HEK293 (cell line): ENCODE measurements at regions not wholly inside any gene's neighbourhood (a gene's known extent, or its start where the extent isn't known, plus 50 kb on each side); places are given as distances from the start of the nearest gene placed in this dataset.

Experiments
- CTCF ChIA-PET: fragments of 350-600 bp; formaldehyde crosslinking; extraction: SDS; loops from one replicate; lab custom pipeline; 2021; ENCODE audit warnings: antibody characterized with exemption; lab: Yijun Ruan, JAX
- POLR2A ChIA-PET: fragments of 300-600 bp; formaldehyde crosslinking; extraction: SDS; loops from one replicate; lab custom pipeline; 2020; ENCODE audit warnings: antibody characterized with exemption, inconsistent platforms; lab: Yijun Ruan, JAX
- H3K27ac ChIP-seq: fragments of 200-500 bp; sonication (Bioruptor generic); 2 replicates; pipeline ENCODE4 v1.5.1; 2014; ENCODE audit warnings: low read depth, low read length, control low read depth, inconsistent platforms; ENCODE audit errors: extremely low read depth
- H3K36me3 ChIP-seq, 2 experiments: fragments of 200-500 bp in 1 of 2; sonication (Bioruptor generic) in 1 of 2; 1 replicate in 1 of 2; 2 replicates in 1 of 2; pipeline ENCODE4 v1.5.1; 2014 to 2017; ENCODE audit warnings: inconsistent platforms in 2 of 2, low read length in 2 of 2; ENCODE audit not compliant: control insufficient read depth in 2 of 2, insufficient read depth in 1 of 2
- H3K4me1 ChIP-seq: fragments of 200-500 bp; sonication (Bioruptor generic); 2 replicates; pipeline ENCODE4 v1.5.1; 2014; ENCODE audit warnings: mild to moderate bottlenecking, low read length, inconsistent platforms; ENCODE audit not compliant: control insufficient read depth, insufficient read depth
- H3K4me3 ChIP-seq: 2 replicates; pipeline ENCODE4 v1.5.1; 2011; ENCODE audit warnings: low read depth, mild to moderate bottlenecking, control low read depth, low read length, moderate library complexity
- H3K9me3 ChIP-seq: fragments of 200-500 bp; sonication (Bioruptor generic); 2 replicates; pipeline ENCODE4 v1.5.1; 2014; ENCODE audit warnings: low read depth, low read length, inconsistent platforms; ENCODE audit not compliant: control insufficient read depth, insufficient read depth
- FEZF1 ChIP-seq: fragments of 450-650 bp; formaldehyde crosslinking; IDR thresholded peaks from 2 replicates; pipeline ENCODE4 v1.5.1; 2016; ENCODE audit warnings: missing biosample characterization, missing genetic modification characterization
- GLIS2 ChIP-seq: fragments of 450-650 bp; formaldehyde crosslinking; IDR thresholded peaks from 2 replicates; pipeline ENCODE4 v1.5.1; 2016; ENCODE audit warnings: missing biosample characterization, missing genetic modification characterization
- KLF7 ChIP-seq: fragments of 450-650 bp; formaldehyde crosslinking; IDR thresholded peaks from 2 replicates; pipeline ENCODE4 v1.5.1; 2016; ENCODE audit warnings: missing biosample characterization, missing genetic modification characterization, borderline replicate concordance
- SETDB1 ChIP-seq: IDR thresholded peaks from one replicate; pipeline ENCODE4 v1.6.1; 2017; ENCODE audit warnings: mild to moderate bottlenecking, low read length, moderate library complexity, mixed read lengths; ENCODE audit not compliant: insufficient read length
- ZBTB8A ChIP-seq: fragments of 450-650 bp; formaldehyde crosslinking; IDR thresholded peaks from 2 replicates; pipeline ENCODE4 v1.5.1; 2016; ENCODE audit warnings: missing biosample characterization, missing genetic modification characterization
- ZNF138 ChIP-seq: fragments of 450-650 bp; formaldehyde crosslinking; IDR thresholded peaks from 2 replicates; pipeline ENCODE4 v1.5.1; 2016; ENCODE audit warnings: missing biosample characterization, missing genetic modification characterization, borderline replicate concordance
- ZNF174 ChIP-seq: fragments of 450-650 bp; formaldehyde crosslinking; IDR thresholded peaks from 2 replicates; pipeline ENCODE4 v1.5.0; 2017; ENCODE audit warnings: missing biosample characterization, mild to moderate bottlenecking, missing genetic modification characterization
- ZNF2 ChIP-seq: fragments of 450-650 bp; formaldehyde crosslinking; IDR thresholded peaks from 2 replicates; pipeline ENCODE4 v1.5.1; 2016; ENCODE audit warnings: missing biosample characterization, missing genetic modification characterization
- ZNF214 ChIP-seq: fragments of 450-650 bp; formaldehyde crosslinking; IDR thresholded peaks from 2 replicates; pipeline ENCODE4 v1.5.1; 2017; ENCODE audit warnings: missing biosample characterization, mild to moderate bottlenecking, missing genetic modification characterization, borderline replicate concordance
- ZNF391 ChIP-seq: fragments of 450-650 bp; formaldehyde crosslinking; IDR thresholded peaks from 2 replicates; pipeline ENCODE4 v1.5.1; 2016; ENCODE audit warnings: low read depth, missing biosample characterization, missing genetic modification characterization, borderline replicate concordance
- ZNF555 ChIP-seq: fragments of 450-650 bp; formaldehyde crosslinking; conservative IDR thresholded peaks from 2 replicates; pipeline ENCODE4 v1.5.1; 2017; ENCODE audit warnings: missing biosample characterization, mild to moderate bottlenecking, missing genetic modification characterization, inconsistent platforms
- ZNF610 ChIP-seq: fragments of 450-650 bp; formaldehyde crosslinking; IDR thresholded peaks from 2 replicates; pipeline ENCODE4 v1.5.1; 2016; ENCODE audit warnings: missing biosample characterization, missing genetic modification characterization, borderline replicate concordance
- ZNF629 ChIP-seq: fragments of 450-650 bp; formaldehyde crosslinking; IDR thresholded peaks from 2 replicates; pipeline ENCODE4 v1.5.1; 2017; ENCODE audit warnings: missing biosample characterization, missing genetic modification characterization
- ZNF777 ChIP-seq: fragments of 450-650 bp; formaldehyde crosslinking; IDR thresholded peaks from 2 replicates; pipeline ENCODE4 v1.5.1; 2017; ENCODE audit warnings: missing biosample characterization, missing genetic modification characterization, borderline replicate concordance
- ZNF791 ChIP-seq: fragments of 450-650 bp; formaldehyde crosslinking; IDR thresholded peaks from 2 replicates; pipeline ENCODE4 v1.5.1; 2016; ENCODE audit warnings: missing biosample characterization, missing genetic modification characterization
- ZNF792 ChIP-seq: fragments of 450-650 bp; formaldehyde crosslinking; IDR thresholded peaks from 2 replicates; pipeline ENCODE4 v1.5.1; 2016; ENCODE audit warnings: missing biosample characterization, missing genetic modification characterization
- ZSCAN23 ChIP-seq: fragments of 450-650 bp; formaldehyde crosslinking; IDR thresholded peaks from 2 replicates; pipeline ENCODE4 v1.5.1; 2016; ENCODE audit warnings: missing biosample characterization, missing genetic modification characterization
- TF ChIP-seq, protein P1 (sequence below): fragments of 450-650 bp; formaldehyde crosslinking; IDR thresholded peaks from 2 replicates; pipeline ENCODE4 v1.5.1; 2016; ENCODE audit warnings: missing biosample characterization, missing genetic modification characterization
- TF ChIP-seq, protein P2 (sequence below): fragments of 450-650 bp; formaldehyde crosslinking; optimal IDR thresholded peaks from 2 replicates; pipeline ENCODE3; 2016; ENCODE audit warnings: missing biosample characterization, mild to moderate bottlenecking, missing genetic modification characterization
- TF ChIP-seq, protein P3 (sequence below): fragments of 450-650 bp; formaldehyde crosslinking; IDR thresholded peaks from 2 replicates; pipeline ENCODE4 v1.5.1; 2017; ENCODE audit warnings: missing biosample characterization, missing genetic modification characterization
- TF ChIP-seq, protein P4 (sequence below): fragments of 450-650 bp; formaldehyde crosslinking; IDR thresholded peaks from 2 replicates; pipeline ENCODE4 v1.5.1; 2016; ENCODE audit warnings: missing biosample characterization, missing genetic modification characterization

DNA sequence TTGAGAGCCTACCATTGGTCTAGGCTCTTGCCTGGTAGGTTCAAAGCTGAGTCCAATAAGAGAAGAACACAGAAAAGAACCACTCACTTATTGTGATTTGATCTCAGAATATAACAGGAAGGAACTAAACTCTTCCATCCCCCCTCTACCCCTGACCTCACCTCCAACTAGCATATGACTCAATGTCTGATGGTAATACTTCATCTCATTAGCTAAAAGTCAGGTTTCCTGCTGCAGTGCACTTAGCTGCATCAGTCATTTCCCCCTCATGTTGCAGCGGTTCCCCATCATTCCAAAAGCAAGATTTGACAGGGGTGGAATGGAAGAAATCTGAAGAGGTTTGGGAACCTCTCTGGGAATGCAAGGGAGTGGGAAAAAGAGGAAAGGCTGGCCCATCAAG lies 289.5 kb downstream of the SMARCA1 start:
- H3K9me3 ChIP-seq: no peaks in the 10 kb centered on the region
- no peaks in the 10 kb centered on the region for H3K4me1 ChIP-seq
- TF ChIP-seq, protein P1, sequence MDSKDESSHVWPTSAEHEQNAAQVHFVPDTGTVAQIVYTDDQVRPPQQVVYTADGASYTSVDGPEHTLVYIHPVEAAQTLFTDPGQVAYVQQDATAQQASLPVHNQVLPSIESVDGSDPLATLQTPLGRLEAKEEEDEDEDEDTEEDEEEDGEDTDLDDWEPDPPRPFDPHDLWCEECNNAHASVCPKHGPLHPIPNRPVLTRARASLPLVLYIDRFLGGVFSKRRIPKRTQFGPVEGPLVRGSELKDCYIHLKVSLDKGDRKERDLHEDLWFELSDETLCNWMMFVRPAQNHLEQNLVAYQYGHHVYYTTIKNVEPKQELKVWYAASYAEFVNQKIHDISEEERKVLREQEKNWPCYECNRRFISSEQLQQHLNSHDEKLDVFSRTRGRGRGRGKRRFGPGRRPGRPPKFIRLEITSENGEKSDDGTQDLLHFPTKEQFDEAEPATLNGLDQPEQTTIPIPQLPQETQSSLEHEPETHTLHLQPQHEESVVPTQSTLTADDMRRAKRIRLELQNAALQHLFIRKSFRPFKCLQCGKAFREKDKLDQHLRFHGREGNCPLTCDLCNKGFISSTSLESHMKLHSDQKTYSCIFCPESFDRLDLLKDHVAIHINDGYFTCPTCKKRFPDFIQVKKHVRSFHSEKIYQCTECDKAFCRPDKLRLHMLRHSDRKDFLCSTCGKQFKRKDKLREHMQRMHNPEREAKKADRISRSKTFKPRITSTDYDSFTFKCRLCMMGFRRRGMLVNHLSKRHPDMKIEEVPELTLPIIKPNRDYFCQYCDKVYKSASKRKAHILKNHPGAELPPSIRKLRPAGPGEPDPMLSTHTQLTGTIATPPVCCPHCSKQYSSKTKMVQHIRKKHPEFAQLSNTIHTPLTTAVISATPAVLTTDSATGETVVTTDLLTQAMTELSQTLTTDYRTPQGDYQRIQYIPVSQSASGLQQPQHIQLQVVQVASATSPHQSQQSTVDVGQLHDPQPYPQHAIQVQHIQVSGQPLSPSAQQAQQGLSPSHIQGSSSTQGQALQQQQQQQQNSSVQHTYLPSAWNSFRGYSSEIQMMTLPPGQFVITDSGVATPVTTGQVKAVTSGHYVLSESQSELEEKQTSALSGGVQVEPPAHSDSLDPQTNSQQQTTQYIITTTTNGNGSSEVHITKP (tag by site-specific recombination): no peak
- TF ChIP-seq GLIS2 (tag by site-specific recombination): no peak
- TF ChIP-seq, protein P2, sequence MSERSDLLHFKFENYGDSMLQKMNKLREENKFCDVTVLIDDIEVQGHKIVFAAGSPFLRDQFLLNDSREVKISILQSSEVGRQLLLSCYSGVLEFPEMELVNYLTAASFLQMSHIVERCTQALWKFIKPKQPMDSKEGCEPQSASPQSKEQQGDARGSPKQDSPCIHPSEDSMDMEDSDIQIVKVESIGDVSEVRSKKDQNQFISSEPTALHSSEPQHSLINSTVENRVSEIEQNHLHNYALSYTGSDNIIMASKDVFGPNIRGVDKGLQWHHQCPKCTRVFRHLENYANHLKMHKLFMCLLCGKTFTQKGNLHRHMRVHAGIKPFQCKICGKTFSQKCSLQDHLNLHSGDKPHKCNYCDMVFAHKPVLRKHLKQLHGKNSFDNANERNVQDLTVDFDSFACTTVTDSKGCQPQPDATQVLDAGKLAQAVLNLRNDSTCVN: no peak
- no peak for TF ChIP-seq ZSCAN23 (tag by site-specific recombination)
- TF ChIP-seq ZNF791: no peak
- TF ChIP-seq ZNF792 (tag by site-specific recombination): no peak
- TF ChIP-seq ZNF629 (tag by site-specific recombination): no peak
- TF ChIP-seq, protein P3, sequence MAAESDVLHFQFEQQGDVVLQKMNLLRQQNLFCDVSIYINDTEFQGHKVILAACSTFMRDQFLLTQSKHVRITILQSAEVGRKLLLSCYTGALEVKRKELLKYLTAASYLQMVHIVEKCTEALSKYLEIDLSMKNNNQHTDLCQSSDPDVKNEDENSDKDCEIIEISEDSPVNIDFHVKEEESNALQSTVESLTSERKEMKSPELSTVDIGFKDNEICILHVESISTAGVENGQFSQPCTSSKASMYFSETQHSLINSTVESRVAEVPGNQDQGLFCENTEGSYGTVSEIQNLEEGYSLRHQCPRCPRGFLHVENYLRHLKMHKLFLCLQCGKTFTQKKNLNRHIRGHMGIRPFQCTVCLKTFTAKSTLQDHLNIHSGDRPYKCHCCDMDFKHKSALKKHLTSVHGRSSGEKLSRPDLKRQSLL (tag by site-specific recombination): no peak
- TF ChIP-seq ZNF610 (tag by site-specific recombination): no peak
- TF ChIP-seq ZBTB8A (tag by site-specific recombination): no peak
- TF ChIP-seq, protein P4, sequence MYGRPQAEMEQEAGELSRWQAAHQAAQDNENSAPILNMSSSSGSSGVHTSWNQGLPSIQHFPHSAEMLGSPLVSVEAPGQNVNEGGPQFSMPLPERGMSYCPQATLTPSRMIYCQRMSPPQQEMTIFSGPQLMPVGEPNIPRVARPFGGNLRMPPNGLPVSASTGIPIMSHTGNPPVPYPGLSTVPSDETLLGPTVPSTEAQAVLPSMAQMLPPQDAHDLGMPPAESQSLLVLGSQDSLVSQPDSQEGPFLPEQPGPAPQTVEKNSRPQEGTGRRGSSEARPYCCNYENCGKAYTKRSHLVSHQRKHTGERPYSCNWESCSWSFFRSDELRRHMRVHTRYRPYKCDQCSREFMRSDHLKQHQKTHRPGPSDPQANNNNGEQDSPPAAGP (tag by site-specific recombination): no peak
- TF ChIP-seq ZNF777 (tag by site-specific recombination): no peak
- TF ChIP-seq ZNF174 (tag by site-specific recombination): no peak
- no peak for TF ChIP-seq ZNF2 (tag by site-specific recombination)
- no peak for TF ChIP-seq ZNF555
- no peak overlapping the region for H3K27ac ChIP-seq
- no peaks in the 10 kb centered on the region for H3K36me3 ChIP-seq
- ChIA-PET POLR2A (no interaction called here), CTCF (interaction anchor here (0.6 kb wide), 1 partner anchor 305 kb away, joined by 3 read pairs; no protein-coding TSS in a partner anchor)
- H3K4me3 ChIP-seq: no peak overlapping the region

DNA sequence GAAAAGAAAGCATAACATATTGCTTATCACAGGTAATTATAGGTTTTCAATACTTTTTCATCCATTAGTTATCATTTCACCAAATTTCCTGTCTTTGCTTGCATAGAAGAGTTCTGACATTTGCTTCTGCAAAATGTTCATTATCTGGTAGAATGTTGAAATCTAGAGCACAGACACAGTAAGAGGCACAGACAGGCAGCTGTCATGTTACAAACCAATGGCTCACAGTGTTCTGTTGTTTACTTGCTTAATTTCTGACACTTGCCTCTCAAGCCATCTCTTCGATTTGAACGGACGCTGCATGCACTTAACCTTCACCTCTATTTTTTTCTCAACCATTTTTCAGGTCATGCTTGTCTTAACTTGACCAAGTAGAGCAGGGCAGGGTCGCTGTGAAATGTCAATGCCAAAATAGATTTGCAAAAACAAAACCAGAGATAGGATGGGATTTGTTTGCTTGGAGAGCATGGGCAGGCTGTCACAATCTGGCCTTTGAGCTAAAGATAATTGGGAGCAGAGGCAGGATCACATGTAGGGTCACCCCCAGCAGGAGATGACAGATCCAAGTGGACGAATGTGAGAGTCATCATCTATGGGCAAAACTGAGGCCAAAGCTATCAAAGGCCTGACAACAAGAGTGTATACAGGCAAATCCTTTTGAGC lies 292.3 kb downstream of the SMARCA1 start:
- ChIA-PET POLR2A (no interaction called here), CTCF (no interaction called here)
- Histone ChIP-seq H3K9me3 (no peaks in the 10 kb centered on the region), H3K4me1 (no peaks in the 10 kb centered on the region), H3K36me3 (no peaks in the 10 kb centered on the region), H3K4me3 (no peak overlapping the region), H3K27ac (no peak overlapping the region)
- TF ChIP-seq ZNF138 (tag by site-specific recombination) (no peak), ZNF214 (tag by site-specific recombination) (no peak), FEZF1 (tag by site-specific recombination) (no peak), SETDB1 (no peak), ZNF391 (tag by site-specific recombination) (no peak), KLF7 (no peak)
